OCI-LY3 (cell line): ENCODE measurements at regions not wholly inside any gene's neighbourhood (a gene's known extent, or its start where the extent isn't known, plus 50 kb on each side); places are given as distances from the start of the nearest gene placed in this dataset.

Experiments used
- H2AFZ ChIP-seq: fragments of 200-600, 300-600 bp; shearing (Covaris generic); 2 replicates; pipeline ENCODE4 v1.6.0; 2014; ENCODE audit warnings: antibody characterized with exemption, low read depth, low read length
- H3K27ac ChIP-seq: fragments of 200-600, 300-600 bp; sonication (generic); 2 replicates; pipeline ENCODE4 v1.5.1; 2014; ENCODE audit warnings: mild to moderate bottlenecking, low read length, moderate library complexity, mixed read lengths
- H3K27me3 ChIP-seq: fragments of 200-600, 300-600 bp; sonication (generic); 2 replicates; pipeline ENCODE4 v1.6.1; 2014; ENCODE audit warnings: low read depth, low read length, mixed read lengths
- H3K36me3 ChIP-seq: fragments of 200-600, 300-600 bp; sonication (generic); replicated peaks from 2 replicates; pipeline ENCODE3; 2014; ENCODE audit warnings: low read depth, low read length, mixed read lengths
- H3K4me1 ChIP-seq: fragments of 300-600, 200-600 bp; sonication (generic); 2 replicates; pipeline ENCODE4 v1.6.1; 2014; ENCODE audit warnings: low read length, mixed read lengths
- H3K4me2 ChIP-seq: fragments of 200-600, 300-600 bp; sonication (generic); 2 replicates; pipeline ENCODE4 v1.6.1; 2014; ENCODE audit warnings: low read length, mixed read lengths
- H3K4me3 ChIP-seq: fragments of 300-600, 200-600 bp; sonication (generic); 2 replicates; pipeline ENCODE4 v1.5.1; 2014; ENCODE audit warnings: antibody characterized with exemption, mild to moderate bottlenecking, low read length, moderate library complexity
- H3K79me2 ChIP-seq: fragments of 300-600, 200-600 bp; shearing (Covaris generic); 2 replicates; pipeline ENCODE4 v1.6.1; 2014; ENCODE audit warnings: mild to moderate bottlenecking, low read length, mixed read lengths
- H3K9ac ChIP-seq: fragments of 300-600, 200-600 bp; shearing (Covaris generic); 2 replicates; pipeline ENCODE4 v1.6.0; 2014; ENCODE audit warnings: mild to moderate bottlenecking, low read length, moderate library complexity
- H3K9me3 ChIP-seq: fragments of 200-600, 300-600 bp; shearing (Covaris generic); 2 replicates; pipeline ENCODE4 v1.6.1; 2014; ENCODE audit warnings: low read length, mixed read lengths; ENCODE audit not compliant: insufficient read depth
- H4K20me1 ChIP-seq: fragments of 200-600, 300-600 bp; sonication (generic); 2 replicates; pipeline ENCODE4 v1.6.1; 2016; ENCODE audit warnings: low read length, mixed read lengths; ENCODE audit not compliant: insufficient read depth
- EZH2phosphoT487 ChIP-seq: fragments of 200-600 bp; shearing (Covaris generic); IDR thresholded peaks from 2 replicates; pipeline ENCODE4 v1.6.1; 2018; ENCODE audit warnings: antibody characterized with exemption, mixed run types, low read depth
- TF ChIP-seq, protein P1 (sequence below): fragments of 200-600, 300-600 bp; sonication (generic); IDR thresholded peaks from 2 replicates; pipeline ENCODE4 v1.5.1; 2014; ENCODE audit warnings: antibody characterized with exemption, low read length, low read depth

- 0 out of 2 replicates have a peak, but pooled peaks cover 3% of the 10 kb centered on the region for H3K27me3 ChIP-seq
- no peaks in the 10 kb centered on the region for H3K79me2 ChIP-seq
- no peaks in the 10 kb centered on the region for H3K9me3 ChIP-seq
- H3K4me2 ChIP-seq = no peak overlapping the region
- H3K4me3 ChIP-seq = no peak overlapping the region
- no peak overlapping the region for H3K9ac ChIP-seq
- H3K36me3 ChIP-seq = no peaks in the 10 kb centered on the region
- no peak overlapping the region for H3K27ac ChIP-seq
- no peak overlapping the region for H2AFZ ChIP-seq
- no peak for TF ChIP-seq EZH2phosphoT487
- TF ChIP-seq, protein P1, sequence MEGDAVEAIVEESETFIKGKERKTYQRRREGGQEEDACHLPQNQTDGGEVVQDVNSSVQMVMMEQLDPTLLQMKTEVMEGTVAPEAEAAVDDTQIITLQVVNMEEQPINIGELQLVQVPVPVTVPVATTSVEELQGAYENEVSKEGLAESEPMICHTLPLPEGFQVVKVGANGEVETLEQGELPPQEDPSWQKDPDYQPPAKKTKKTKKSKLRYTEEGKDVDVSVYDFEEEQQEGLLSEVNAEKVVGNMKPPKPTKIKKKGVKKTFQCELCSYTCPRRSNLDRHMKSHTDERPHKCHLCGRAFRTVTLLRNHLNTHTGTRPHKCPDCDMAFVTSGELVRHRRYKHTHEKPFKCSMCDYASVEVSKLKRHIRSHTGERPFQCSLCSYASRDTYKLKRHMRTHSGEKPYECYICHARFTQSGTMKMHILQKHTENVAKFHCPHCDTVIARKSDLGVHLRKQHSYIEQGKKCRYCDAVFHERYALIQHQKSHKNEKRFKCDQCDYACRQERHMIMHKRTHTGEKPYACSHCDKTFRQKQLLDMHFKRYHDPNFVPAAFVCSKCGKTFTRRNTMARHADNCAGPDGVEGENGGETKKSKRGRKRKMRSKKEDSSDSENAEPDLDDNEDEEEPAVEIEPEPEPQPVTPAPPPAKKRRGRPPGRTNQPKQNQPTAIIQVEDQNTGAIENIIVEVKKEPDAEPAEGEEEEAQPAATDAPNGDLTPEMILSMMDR = no peak
- H4K20me1 ChIP-seq = no peaks in the 10 kb centered on the region
- H3K4me1 ChIP-seq = no peaks in the 10 kb centered on the region
Measured at GRCh38 chr17:59487161-59487873, 78.1 kb upstream of the DHX40 start.

DNA sequence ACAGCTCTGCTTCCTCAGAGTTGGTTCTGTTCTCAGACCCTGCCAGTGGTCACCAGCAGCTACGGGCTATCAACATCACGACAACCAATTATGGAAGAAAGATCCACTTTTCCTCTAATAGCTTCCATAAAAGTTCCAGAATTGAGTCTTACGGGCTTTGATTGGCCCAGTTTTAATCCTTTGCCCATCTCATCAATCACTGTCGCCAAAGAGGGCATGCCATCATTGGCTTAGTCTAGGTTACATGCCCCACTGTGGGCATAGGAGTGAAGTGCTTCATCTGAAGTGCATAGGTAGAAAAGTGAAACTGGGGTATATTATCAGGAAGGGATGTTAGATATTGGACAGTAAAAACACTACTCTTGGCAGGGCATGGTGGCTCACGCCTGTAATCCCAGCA is 76.6 kb upstream of the DHX40 start:
- Histone ChIP-seq H3K4me2 (no peak overlapping the region), H3K36me3 (no peaks in the 10 kb centered on the region), H2AFZ (no peak overlapping the region), H3K9ac (no peak overlapping the region), H3K4me3 (no peak overlapping the region), H3K27me3 (0 out of 2 replicates have a peak, but pooled peaks cover 3% of the 10 kb centered on the region), H3K9me3 (no peaks in the 10 kb centered on the region), H3K27ac (no peak overlapping the region), H3K79me2 (no peaks in the 10 kb centered on the region), H4K20me1 (no peaks in the 10 kb centered on the region), H3K4me1 (no peaks in the 10 kb centered on the region)
- TF ChIP-seq EZH2phosphoT487 = no peak
- TF ChIP-seq, protein P1 = no peak

GRCh38 chr17:59490216-59490615 is 75.2 kb upstream of the DHX40 start:
- Histone ChIP-seq H3K9me3 (no peaks in the 10 kb centered on the region), H3K4me1 (no peaks in the 10 kb centered on the region), H3K4me3 (no peak overlapping the region), H3K27ac (no peak overlapping the region), H2AFZ (no peak overlapping the region), H3K79me2 (no peaks in the 10 kb centered on the region), H3K9ac (no peak overlapping the region), H4K20me1 (no peaks in the 10 kb centered on the region), H3K36me3 (no peaks in the 10 kb centered on the region), H3K4me2 (no peak overlapping the region), H3K27me3 (0 out of 2 replicates have a peak, but pooled peaks cover 3% of the 10 kb centered on the region)
- no peak for TF ChIP-seq EZH2phosphoT487
- TF ChIP-seq, protein P1 = no peak

GRCh38 chr17:59491353-59492090 is 73.9 kb upstream of the DHX40 start:
- no peaks in the 10 kb centered on the region for H3K36me3 ChIP-seq
- no peak overlapping the region for H3K9ac ChIP-seq
- 0 out of 2 replicates have a peak, but pooled peaks cover 9% of the 10 kb centered on the region for H3K27me3 ChIP-seq
- no peak for TF ChIP-seq EZH2phosphoT487
- TF ChIP-seq, protein P1 = no peak
- H3K79me2 ChIP-seq = no peaks in the 10 kb centered on the region
- H3K4me2 ChIP-seq = no peak overlapping the region
- H4K20me1 ChIP-seq = no peaks in the 10 kb centered on the region
- H3K9me3 ChIP-seq = no peaks in the 10 kb centered on the region
- H3K4me3 ChIP-seq = no peak overlapping the region
- H2AFZ ChIP-seq = 0 out of 2 replicates have a peak overlapping the region, but pooled peaks have one; percentile 30
- no peak overlapping the region for H3K27ac ChIP-seq
- no peaks in the 10 kb centered on the region for H3K4me1 ChIP-seq
